Thyroid gland (tissue), 4 donors: ENCODE measurements at regions not wholly inside any gene's neighbourhood (a gene's known extent, or its start where the extent isn't known, plus 50 kb on each side); places are given as distances from the start of the nearest gene placed in this dataset.

Experiments used
- POLR2A ChIP-seq, 2 donors: fragments of 450-650 bp; IDR thresholded peaks; one replicate each; pipeline ENCODE4 v1.6.1; 2017; ENCODE audit warnings: antibody characterized with exemption in 2 of 2, mild to moderate bottlenecking in 2 of 2, moderate library complexity in 1 of 2
- TF ChIP-seq, protein P1 (sequence below), 6 experiments: fragments of 200-600 bp in 3 of 6; fragments of 450-650 bp in 3 of 6; sonication (generic) in 3 of 6; IDR thresholded peaks; one replicate each; pipeline ENCODE4 v1.5.1; 2016 to 2019; ENCODE audit warnings: antibody characterized with exemption in 6 of 6, mild to moderate bottlenecking in 2 of 6, inconsistent platforms in 1 of 6, moderate library complexity in 1 of 6

DNA sequence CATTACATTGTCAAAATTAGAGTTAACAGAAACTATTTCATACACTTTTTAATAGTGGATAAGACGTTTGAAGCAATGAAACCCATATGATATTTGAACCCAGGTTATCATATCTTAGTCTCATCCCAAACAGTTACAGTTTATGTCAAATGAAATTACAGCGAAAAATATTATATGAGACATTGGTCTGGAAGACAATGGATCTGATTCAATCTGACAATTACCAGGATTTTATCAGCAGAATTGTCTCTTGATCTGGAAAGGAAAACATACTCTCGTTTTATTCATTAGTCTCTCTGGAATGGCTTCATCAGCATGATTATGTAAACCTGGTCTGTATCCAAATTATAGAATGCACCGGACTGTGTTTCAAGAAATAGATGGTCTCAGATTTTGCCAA is 818.6 kb downstream of the NCAM2 start:
- TF ChIP-seq, protein P1, sequence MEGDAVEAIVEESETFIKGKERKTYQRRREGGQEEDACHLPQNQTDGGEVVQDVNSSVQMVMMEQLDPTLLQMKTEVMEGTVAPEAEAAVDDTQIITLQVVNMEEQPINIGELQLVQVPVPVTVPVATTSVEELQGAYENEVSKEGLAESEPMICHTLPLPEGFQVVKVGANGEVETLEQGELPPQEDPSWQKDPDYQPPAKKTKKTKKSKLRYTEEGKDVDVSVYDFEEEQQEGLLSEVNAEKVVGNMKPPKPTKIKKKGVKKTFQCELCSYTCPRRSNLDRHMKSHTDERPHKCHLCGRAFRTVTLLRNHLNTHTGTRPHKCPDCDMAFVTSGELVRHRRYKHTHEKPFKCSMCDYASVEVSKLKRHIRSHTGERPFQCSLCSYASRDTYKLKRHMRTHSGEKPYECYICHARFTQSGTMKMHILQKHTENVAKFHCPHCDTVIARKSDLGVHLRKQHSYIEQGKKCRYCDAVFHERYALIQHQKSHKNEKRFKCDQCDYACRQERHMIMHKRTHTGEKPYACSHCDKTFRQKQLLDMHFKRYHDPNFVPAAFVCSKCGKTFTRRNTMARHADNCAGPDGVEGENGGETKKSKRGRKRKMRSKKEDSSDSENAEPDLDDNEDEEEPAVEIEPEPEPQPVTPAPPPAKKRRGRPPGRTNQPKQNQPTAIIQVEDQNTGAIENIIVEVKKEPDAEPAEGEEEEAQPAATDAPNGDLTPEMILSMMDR (IDR thresholded peaks at IDR 0.05), result no peak
- no peak for TF ChIP-seq POLR2A (IDR thresholded peaks at IDR 0.05)
